Breast epithelium (tissue), 4 donors: ENCODE measurements at regions not wholly inside any gene's neighbourhood (a gene's known extent, or its start where the extent isn't known, plus 50 kb on each side); places are given as distances from the start of the nearest gene placed in this dataset.

ENCODE experiments used
- DNase-seq, 2 donors: peaks; one replicate each; pipeline ENCODE4 v3.0.0-alpha.2; 2019; ENCODE audit warnings: low spot score in 2 of 2
- H3K27ac ChIP-seq, 2 donors: fragments of 200-600 bp; sonication (generic) in 1 of 2; one replicate each; pipeline ENCODE4 v1.5.1; 2016 to 2019; ENCODE audit warnings: mild to moderate bottlenecking in 1 of 2
- H3K27me3 ChIP-seq, 2 donors: fragments of 200-600 bp; sonication (generic) in 1 of 2; one replicate each; pipeline versions ENCODE4 v1.5.1 to v1.6.0; 2017 to 2019; ENCODE audit warnings: control low read depth in 1 of 2, mild to moderate bottlenecking in 1 of 2
- H3K36me3 ChIP-seq: fragments of 200-600 bp; one replicate; pipeline ENCODE4 v1.5.1; 2019
- H3K4me1 ChIP-seq, 2 donors: fragments of 200-600 bp; sonication (generic); one replicate each; pipeline ENCODE4 v1.5.1; 2016 to 2019; ENCODE audit warnings: control low read depth in 1 of 2
- H3K4me3 ChIP-seq, 3 donors: fragments of 200-600 bp; sonication (generic); 1 replicate in 2 of 3; 2 replicates in 1 of 3; pipeline ENCODE4 v1.5.1; 2016 to 2019; ENCODE audit warnings: mild to moderate bottlenecking in 3 of 3, moderate library complexity in 2 of 3
- H3K9me3 ChIP-seq, 2 donors: fragments of 200-600 bp; sonication (generic) in 1 of 2; one replicate each; pipeline ENCODE4 v1.5.1; 2016 to 2019; ENCODE audit warnings: control low read depth in 1 of 2
- POLR2A ChIP-seq: fragments of 450-650 bp; IDR thresholded peaks from one replicate; pipeline ENCODE4 v1.6.1; 2016; ENCODE audit warnings: antibody characterized with exemption, mild to moderate bottlenecking, moderate library complexity
- POLR2AphosphoS5 ChIP-seq, 3 donors: sonication (generic); formaldehyde crosslinking; IDR thresholded peaks; one replicate each; pipeline ENCODE4 v1.6.1; 2017; ENCODE audit warnings: antibody characterized with exemption in 3 of 3
- intact Hi-C: fragments of 100-400 bp; cut with DNase I; formaldehyde crosslinking; loops from one replicate; pipeline ENCODE4 v1.15.1; 2023; ENCODE audit warnings: low total_unique reads
- TF ChIP-seq, protein P1 (sequence below), 3 donors: fragments of 450-650 bp; IDR thresholded peaks; one replicate each; pipeline ENCODE4 v1.5.1; 2016 to 2017; ENCODE audit warnings: antibody characterized with exemption in 3 of 3, mild to moderate bottlenecking in 3 of 3, moderate library complexity in 3 of 3

DNA sequence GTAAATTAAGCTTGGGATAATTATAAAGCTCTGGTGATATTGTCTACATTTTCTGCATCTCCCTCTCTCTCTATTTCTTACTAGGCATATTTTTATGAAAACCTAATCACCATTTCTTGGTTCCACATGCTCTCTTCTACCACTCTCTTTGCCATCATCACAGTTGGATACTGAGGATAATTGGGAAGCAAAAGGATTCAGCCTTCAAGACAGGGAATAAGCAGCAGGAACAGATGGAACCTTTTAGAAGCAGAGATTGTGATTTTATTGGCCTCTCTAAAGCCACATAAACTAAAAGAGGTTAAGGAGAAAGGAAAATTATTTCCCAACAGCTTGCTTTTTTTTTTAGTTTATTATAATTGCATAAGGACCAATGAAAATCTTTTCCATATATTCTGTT is 226.3 kb upstream of the SPHKAP start:
- Histone ChIP-seq H3K4me1 (no peaks in the 10 kb centered on the region), H3K36me3 (no peaks in the 10 kb centered on the region), H3K9me3 (no peaks in the 10 kb centered on the region), H3K4me3 (no peak overlapping the region), H3K27ac (no peak overlapping the region), H3K27me3 (no peaks in the 10 kb centered on the region)
- intact Hi-C loops: no loop called here
- DNase-seq: no peak
- TF ChIP-seq POLR2AphosphoS5 (IDR thresholded peaks at IDR 0.05): no peak
- TF ChIP-seq POLR2A: no peak
- TF ChIP-seq, protein P1, sequence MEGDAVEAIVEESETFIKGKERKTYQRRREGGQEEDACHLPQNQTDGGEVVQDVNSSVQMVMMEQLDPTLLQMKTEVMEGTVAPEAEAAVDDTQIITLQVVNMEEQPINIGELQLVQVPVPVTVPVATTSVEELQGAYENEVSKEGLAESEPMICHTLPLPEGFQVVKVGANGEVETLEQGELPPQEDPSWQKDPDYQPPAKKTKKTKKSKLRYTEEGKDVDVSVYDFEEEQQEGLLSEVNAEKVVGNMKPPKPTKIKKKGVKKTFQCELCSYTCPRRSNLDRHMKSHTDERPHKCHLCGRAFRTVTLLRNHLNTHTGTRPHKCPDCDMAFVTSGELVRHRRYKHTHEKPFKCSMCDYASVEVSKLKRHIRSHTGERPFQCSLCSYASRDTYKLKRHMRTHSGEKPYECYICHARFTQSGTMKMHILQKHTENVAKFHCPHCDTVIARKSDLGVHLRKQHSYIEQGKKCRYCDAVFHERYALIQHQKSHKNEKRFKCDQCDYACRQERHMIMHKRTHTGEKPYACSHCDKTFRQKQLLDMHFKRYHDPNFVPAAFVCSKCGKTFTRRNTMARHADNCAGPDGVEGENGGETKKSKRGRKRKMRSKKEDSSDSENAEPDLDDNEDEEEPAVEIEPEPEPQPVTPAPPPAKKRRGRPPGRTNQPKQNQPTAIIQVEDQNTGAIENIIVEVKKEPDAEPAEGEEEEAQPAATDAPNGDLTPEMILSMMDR (IDR thresholded peaks at IDR 0.05): no peak

GRCh38 chr2:228401065-228401912 is 219.8 kb upstream of the SPHKAP start:
- H3K4me3 ChIP-seq: no peak overlapping the region
- no peaks in the 10 kb centered on the region for H3K27me3 ChIP-seq

GRCh38 chr2:228387776-228388175 is 206.3 kb upstream of the SPHKAP start:
- H3K27ac ChIP-seq: no peak overlapping the region
- no peaks in the 10 kb centered on the region for H3K27me3 ChIP-seq
- intact Hi-C loops: no loop called here

More at GRCh38 chr2:228401065-228401912, 219.8 kb upstream of the SPHKAP start:
- H3K4me1 ChIP-seq: no peaks in the 10 kb centered on the region
- H3K27ac ChIP-seq: no peak overlapping the region
- H3K36me3 ChIP-seq: no peaks in the 10 kb centered on the region
- intact Hi-C loops: no loop called here
- H3K9me3 ChIP-seq: peaks cover 6 to 15% of the 10 kb centered on the region in 2 donors
- no peak for TF ChIP-seq POLR2AphosphoS5 (IDR thresholded peaks at IDR 0.05)
- TF ChIP-seq POLR2A: no peak
- TF ChIP-seq, protein P1 (IDR thresholded peaks at IDR 0.05): no peak
- no peak for DNase-seq

GRCh38 chr2:228378696-228379425 is 197.4 kb upstream of the SPHKAP start:
- Histone ChIP-seq H3K36me3 (no peaks in the 10 kb centered on the region), H3K4me3 (no peak overlapping the region), H3K27me3 (no peaks in the 10 kb centered on the region), H3K27ac (no peak overlapping the region), H3K9me3 (no peaks in the 10 kb centered on the region), H3K4me1 (peaks cover 0 to 1% of the 10 kb centered on the region in 2 donors)
- TF ChIP-seq, protein P1 (IDR thresholded peaks at IDR 0.05): no peak
- no peak for TF ChIP-seq POLR2AphosphoS5 (IDR thresholded peaks at IDR 0.05)
- TF ChIP-seq POLR2A: no peak
- intact Hi-C loops: no loop called here
- no peak for DNase-seq

More at GRCh38 chr2:228387776-228388175, 206.3 kb upstream of the SPHKAP start:
- no peak for DNase-seq
- Histone ChIP-seq H3K4me3 (no peak overlapping the region), H3K36me3 (no peaks in the 10 kb centered on the region), H3K4me1 (no peaks in the 10 kb centered on the region), H3K9me3 (peaks cover 0 to 3% of the 10 kb centered on the region in 2 donors)
- TF ChIP-seq POLR2AphosphoS5 (IDR thresholded peaks at IDR 0.05) (no peak), POLR2A (no peak)
- TF ChIP-seq, protein P1 (IDR thresholded peaks at IDR 0.05): no peak

- H3K27ac ChIP-seq: no peak overlapping the region
Measured at GRCh38 chr2:228378233-228378632, 196.7 kb upstream of the SPHKAP start.

More at GRCh38 chr2:228378233-228378632, 196.7 kb upstream of the SPHKAP start:
- Histone ChIP-seq H3K4me3 (no peak overlapping the region), H3K4me1 (peaks cover 0 to 5% of the 10 kb centered on the region in 2 donors), H3K36me3 (no peaks in the 10 kb centered on the region), H3K9me3 (no peaks in the 10 kb centered on the region), H3K27me3 (no peaks in the 10 kb centered on the region)
- intact Hi-C loops: no loop called here
- DNase-seq: no peak
- TF ChIP-seq, protein P1 (IDR thresholded peaks at IDR 0.05): no peak
- no peak for TF ChIP-seq POLR2A
- TF ChIP-seq POLR2AphosphoS5 (IDR thresholded peaks at IDR 0.05): no peak
